ENCODE measurements at regions not wholly inside any gene's neighbourhood (a gene's known extent, or its start where the extent isn't known, plus 50 kb on each side); places are given as distances from the start of the nearest gene placed in this dataset.

- TF ChIP-seq CTCF (IDR thresholded peaks at IDR 0.05) (no peak), POLR2A (IDR thresholded peaks at IDR 0.05) (no peak)
Measured at GRCh38 chr2:153232464-153232863, 246.1 kb downstream of the RPRM start.
